ENCODE measurements at regions not wholly inside any gene's neighbourhood (a gene's known extent, or its start where the extent isn't known, plus 50 kb on each side); places are given as distances from the start of the nearest gene placed in this dataset.

DNA sequence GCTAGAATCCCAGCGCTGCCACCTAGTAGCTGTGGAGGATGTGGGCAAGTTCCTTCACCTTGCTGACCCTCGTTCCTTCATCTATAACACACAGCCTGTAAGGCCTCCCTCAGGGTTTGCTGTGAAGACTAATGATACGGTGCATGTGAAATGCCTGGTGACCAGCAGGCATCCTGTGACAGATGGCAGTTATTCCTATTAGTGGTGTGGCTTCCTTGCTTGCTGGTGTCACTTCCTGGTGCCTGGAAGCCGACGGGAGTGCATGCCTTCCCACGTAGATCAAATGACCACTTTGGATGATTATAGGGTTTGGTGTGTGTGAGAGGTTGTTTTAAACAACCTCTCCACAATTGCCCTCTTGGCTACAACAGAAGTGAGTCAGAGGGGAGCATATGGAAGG lies 894.9 kb downstream of the VRK1 start:
- dilution Hi-C loops (cut with MboI; ENCODE audit: extremely low pct_ligation_motif_present, low sequenced_read_pairs): no loop called here
- no peak overlapping the region for H3K9ac ChIP-seq (replicated peaks; ENCODE audit: extremely low read depth, insufficient read depth, low read length)
- no peaks in the 10 kb centered on the region for H4K20me1 ChIP-seq (replicated peaks; ENCODE audit: control insufficient read depth, extremely low read depth, insufficient read depth, low read length)
- H3K9me3 ChIP-seq (replicated peaks; ENCODE audit: control insufficient read depth, insufficient read depth, low read length): peaks cover 8% of the 10 kb centered on the region
- H3K4me1 ChIP-seq (ENCODE audit: control insufficient read depth, extremely low read depth, insufficient read depth, low read length): no peaks in the 10 kb centered on the region
- ChIA-PET CTCF (no interaction called here), POLR2A (no interaction called here)
- FAIRE-seq (no peak), DNase-seq (ENCODE audit: low read depth, low spot score) (no peak)
- TF ChIP-seq, protein P1, sequence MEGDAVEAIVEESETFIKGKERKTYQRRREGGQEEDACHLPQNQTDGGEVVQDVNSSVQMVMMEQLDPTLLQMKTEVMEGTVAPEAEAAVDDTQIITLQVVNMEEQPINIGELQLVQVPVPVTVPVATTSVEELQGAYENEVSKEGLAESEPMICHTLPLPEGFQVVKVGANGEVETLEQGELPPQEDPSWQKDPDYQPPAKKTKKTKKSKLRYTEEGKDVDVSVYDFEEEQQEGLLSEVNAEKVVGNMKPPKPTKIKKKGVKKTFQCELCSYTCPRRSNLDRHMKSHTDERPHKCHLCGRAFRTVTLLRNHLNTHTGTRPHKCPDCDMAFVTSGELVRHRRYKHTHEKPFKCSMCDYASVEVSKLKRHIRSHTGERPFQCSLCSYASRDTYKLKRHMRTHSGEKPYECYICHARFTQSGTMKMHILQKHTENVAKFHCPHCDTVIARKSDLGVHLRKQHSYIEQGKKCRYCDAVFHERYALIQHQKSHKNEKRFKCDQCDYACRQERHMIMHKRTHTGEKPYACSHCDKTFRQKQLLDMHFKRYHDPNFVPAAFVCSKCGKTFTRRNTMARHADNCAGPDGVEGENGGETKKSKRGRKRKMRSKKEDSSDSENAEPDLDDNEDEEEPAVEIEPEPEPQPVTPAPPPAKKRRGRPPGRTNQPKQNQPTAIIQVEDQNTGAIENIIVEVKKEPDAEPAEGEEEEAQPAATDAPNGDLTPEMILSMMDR (IDR thresholded peaks at IDR 0.05; ENCODE audit: extremely low read depth in 1 of 2, insufficient read depth in 1 of 2, low read depth in 1 of 2, low read length in 2 of 2): no peak
- TF ChIP-seq EZH2 (IDR thresholded peaks at IDR 0.05; ENCODE audit: borderline replicate concordance, low read depth, low read length, severe bottlenecking): no peak
- TF ChIP-seq POLR2A (IDR thresholded peaks at IDR 0.05; ENCODE audit: low read depth, low read length): no peak
- TF ChIP-seq, protein P2, sequence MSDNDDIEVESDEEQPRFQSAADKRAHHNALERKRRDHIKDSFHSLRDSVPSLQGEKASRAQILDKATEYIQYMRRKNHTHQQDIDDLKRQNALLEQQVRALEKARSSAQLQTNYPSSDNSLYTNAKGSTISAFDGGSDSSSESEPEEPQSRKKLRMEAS (IDR thresholded peaks at IDR 0.05; ENCODE audit: insufficient read depth, insufficient read length): no peak
- no peak for TF ChIP-seq FOS (IDR thresholded peaks at IDR 0.05; ENCODE audit: borderline replicate concordance, insufficient read depth, low read length)
- TF ChIP-seq JUN (IDR thresholded peaks at IDR 0.05; ENCODE audit: borderline replicate concordance, insufficient read depth, insufficient read length, low read depth): no peak
- TF ChIP-seq GATA2 (IDR thresholded peaks at IDR 0.05; ENCODE audit: insufficient read depth, insufficient read length, low read depth, low read length): no peak
- TF ChIP-seq POLR2AphosphoS5 (IDR thresholded peaks at IDR 0.05; ENCODE audit: insufficient read depth, low read depth, low read length): no peak
- no peak for TF ChIP-seq MYC (IDR thresholded peaks at IDR 0.05; ENCODE audit: low read depth, low read length)
- no peaks in the 10 kb centered on the region for H3K79me2 ChIP-seq (ENCODE audit: control insufficient read depth, insufficient read depth, low read length)
- no peak overlapping the region for H2AFZ ChIP-seq (ENCODE audit: low read depth, low read length)
- H3K27ac ChIP-seq (ENCODE audit: insufficient read depth, low read depth, low read length): no peak overlapping the region
- no peaks in the 10 kb centered on the region for H3K36me3 ChIP-seq (ENCODE audit: control insufficient read depth in 2 of 2, extremely low read depth in 1 of 2, insufficient read depth in 2 of 2, low read length in 2 of 2)
- H3K9me1 ChIP-seq (replicated peaks; ENCODE audit: control insufficient read depth, extremely low read depth, insufficient read depth, low read length): no peaks in the 10 kb centered on the region
- no peak overlapping the region for H3K4me3 ChIP-seq (replicated peaks in 1 of 3; ENCODE audit: insufficient read depth in 1 of 3, low read depth in 1 of 3, low read length in 3 of 3)
- intact Hi-C loops (cut with micrococcal nuclease): no loop called here
- no peaks in the 10 kb centered on the region for H3K27me3 ChIP-seq (ENCODE audit: control insufficient read depth in 2 of 2, insufficient read depth in 2 of 2, low read length in 2 of 2)
- BruUV-seq (replicated peaks): no TSS peak
- H3K4me2 ChIP-seq (ENCODE audit: insufficient read depth, low read length): no peak overlapping the region
